Prostate gland (tissue), 2 donors: ENCODE measurements at regions not wholly inside any gene's neighbourhood (a gene's known extent, or its start where the extent isn't known, plus 50 kb on each side); places are given as distances from the start of the nearest gene placed in this dataset.

Experiments
- POLR2A ChIP-seq: fragments of 450-650 bp; IDR thresholded peaks from one replicate; pipeline ENCODE4 v1.6.1; 2016; ENCODE audit warnings: antibody characterized with exemption, mild to moderate bottlenecking
- POLR2AphosphoS5 ChIP-seq: sonication (generic); formaldehyde crosslinking; IDR thresholded peaks from one replicate; pipeline ENCODE4 v1.6.1; 2017; ENCODE audit warnings: antibody characterized with exemption
- TF ChIP-seq, protein P1 (sequence below), 4 experiments: fragments of 200-600 bp in 2 of 4; fragments of 450-650 bp in 2 of 4; sonication (generic) in 2 of 4; IDR thresholded peaks; 1 replicate in 3 of 4; 2 replicates in 1 of 4; pipeline ENCODE4 v1.5.1; 2016 to 2019; ENCODE audit warnings: antibody characterized with exemption in 4 of 4, mild to moderate bottlenecking in 2 of 4, moderate library complexity in 2 of 4

DNA sequence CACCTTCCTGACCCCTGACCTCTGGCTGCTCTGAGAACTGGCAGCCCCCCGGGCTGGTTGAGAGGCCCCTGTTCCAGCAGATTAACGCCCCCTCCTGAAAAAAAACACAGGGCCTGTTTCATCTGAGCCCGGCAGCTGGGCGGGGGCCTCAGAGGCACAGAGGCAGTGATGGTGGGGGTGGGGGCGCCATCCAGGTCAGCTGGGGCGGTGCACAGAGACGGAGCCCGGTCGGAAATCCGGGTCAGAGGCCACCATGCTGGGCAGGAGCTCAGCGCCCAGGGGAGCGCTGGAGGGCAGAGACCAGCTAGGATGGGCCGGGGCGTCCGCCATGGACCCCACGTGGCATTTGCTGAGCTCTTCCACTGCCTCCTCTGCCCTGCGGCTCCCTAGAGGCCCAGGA is 68.0 kb downstream of the UNCX start:
- TF ChIP-seq, protein P1, sequence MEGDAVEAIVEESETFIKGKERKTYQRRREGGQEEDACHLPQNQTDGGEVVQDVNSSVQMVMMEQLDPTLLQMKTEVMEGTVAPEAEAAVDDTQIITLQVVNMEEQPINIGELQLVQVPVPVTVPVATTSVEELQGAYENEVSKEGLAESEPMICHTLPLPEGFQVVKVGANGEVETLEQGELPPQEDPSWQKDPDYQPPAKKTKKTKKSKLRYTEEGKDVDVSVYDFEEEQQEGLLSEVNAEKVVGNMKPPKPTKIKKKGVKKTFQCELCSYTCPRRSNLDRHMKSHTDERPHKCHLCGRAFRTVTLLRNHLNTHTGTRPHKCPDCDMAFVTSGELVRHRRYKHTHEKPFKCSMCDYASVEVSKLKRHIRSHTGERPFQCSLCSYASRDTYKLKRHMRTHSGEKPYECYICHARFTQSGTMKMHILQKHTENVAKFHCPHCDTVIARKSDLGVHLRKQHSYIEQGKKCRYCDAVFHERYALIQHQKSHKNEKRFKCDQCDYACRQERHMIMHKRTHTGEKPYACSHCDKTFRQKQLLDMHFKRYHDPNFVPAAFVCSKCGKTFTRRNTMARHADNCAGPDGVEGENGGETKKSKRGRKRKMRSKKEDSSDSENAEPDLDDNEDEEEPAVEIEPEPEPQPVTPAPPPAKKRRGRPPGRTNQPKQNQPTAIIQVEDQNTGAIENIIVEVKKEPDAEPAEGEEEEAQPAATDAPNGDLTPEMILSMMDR (IDR thresholded peaks at IDR 0.05), result no peak
- no peak for TF ChIP-seq POLR2A
- TF ChIP-seq POLR2AphosphoS5, result no peak
